HCT116 (cell line): ENCODE measurements at regions not wholly inside any gene's neighbourhood (a gene's known extent, or its start where the extent isn't known, plus 50 kb on each side); places are given as distances from the start of the nearest gene placed in this dataset.

Experiments
- EGR1 ChIP-seq: IDR thresholded peaks from 2 replicates; pipeline ENCODE4 v1.6.1; 2012; ENCODE audit warnings: low read depth
- EZH2 ChIP-seq: fragments of 200-600 bp; sonication (generic); IDR thresholded peaks from 2 replicates; pipeline ENCODE4 v1.6.1; 2017; ENCODE audit warnings: antibody characterized with exemption, mixed run types
- EZH2phosphoT487 ChIP-seq: fragments of 200-600 bp; IDR thresholded peaks from 2 replicates; pipeline ENCODE4 v1.6.1; 2018; ENCODE audit warnings: antibody characterized with exemption, borderline replicate concordance
- JUND ChIP-seq: IDR thresholded peaks from 2 replicates; pipeline ENCODE4 v1.6.1; 2012
- POLR2A ChIP-seq: IDR thresholded peaks from 2 replicates; pipeline ENCODE4 v1.7.0; 2011; ENCODE audit warnings: borderline replicate concordance; ENCODE audit not compliant: insufficient read depth, insufficient read length; ENCODE audit errors: extremely low read depth
- POLR2AphosphoS5 ChIP-seq: IDR thresholded peaks from 2 replicates; pipeline ENCODE4 v1.6.1; 2011; ENCODE audit warnings: mild to moderate bottlenecking, low read depth, low read length, moderate library complexity
- RAD21 ChIP-seq: IDR thresholded peaks from 2 replicates; pipeline ENCODE4 v1.6.1; 2012; ENCODE audit warnings: low read depth, mild to moderate bottlenecking
- SRF ChIP-seq: IDR thresholded peaks from 2 replicates; pipeline ENCODE4 v1.6.1; 2012; ENCODE audit warnings: low read depth
- TCF7L2 ChIP-seq: IDR thresholded peaks from 2 replicates; pipeline ENCODE4 v1.7.0; 2011; ENCODE audit warnings: borderline replicate concordance, inconsistent platforms; ENCODE audit not compliant: insufficient read depth, insufficient read length; ENCODE audit errors: extremely low read depth
- YY1 ChIP-seq: IDR thresholded peaks from 2 replicates; pipeline ENCODE4 v1.6.1; 2011; ENCODE audit warnings: low read length, low read depth, moderate library complexity, mild to moderate bottlenecking; ENCODE audit not compliant: insufficient replicate concordance; ENCODE audit errors: extremely low read depth
- TF ChIP-seq, protein P1 (sequence below), 3 experiments: fragments of 200-600 bp in 1 of 3; sonication (generic) in 1 of 3; IDR thresholded peaks in 2 of 3; conservative IDR thresholded peaks in 1 of 3; 2 replicates each; pipeline ENCODE4 v1.5.1; 2012 to 2017; ENCODE audit warnings: low read depth in 2 of 3, low read length in 2 of 3, antibody characterized with exemption in 1 of 3, borderline replicate concordance in 1 of 3, control low read depth in 1 of 3, mild to moderate bottlenecking in 1 of 3, mixed read lengths in 1 of 3, mixed run types in 1 of 3, moderate library complexity in 1 of 3; ENCODE audit not compliant: insufficient read depth in 1 of 3
- TF ChIP-seq, protein P2 (sequence below): IDR thresholded peaks from 2 replicates; pipeline ENCODE4 v1.6.1; 2012; ENCODE audit warnings: low read depth

DNA sequence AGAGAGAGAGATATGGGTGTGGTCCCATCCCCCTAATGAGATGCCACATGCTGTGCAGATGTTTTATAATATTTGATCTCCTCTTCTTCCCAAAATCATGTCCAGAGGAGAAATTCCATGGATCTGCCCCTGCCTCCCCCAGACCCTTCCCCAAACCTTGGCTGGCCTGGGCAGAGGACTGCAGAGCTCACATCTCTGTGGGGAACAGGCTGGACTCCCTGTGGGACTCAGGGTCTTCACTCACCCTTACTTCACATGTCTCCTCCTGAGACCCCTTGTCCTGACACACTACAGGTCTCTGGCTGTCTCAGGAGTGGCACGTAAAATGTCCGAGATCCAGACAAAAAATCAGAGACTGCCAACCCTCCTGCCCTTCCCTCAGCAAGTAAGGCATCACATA lies 76.0 kb upstream of the CAPRIN2 start:
- TF ChIP-seq, protein P1, sequence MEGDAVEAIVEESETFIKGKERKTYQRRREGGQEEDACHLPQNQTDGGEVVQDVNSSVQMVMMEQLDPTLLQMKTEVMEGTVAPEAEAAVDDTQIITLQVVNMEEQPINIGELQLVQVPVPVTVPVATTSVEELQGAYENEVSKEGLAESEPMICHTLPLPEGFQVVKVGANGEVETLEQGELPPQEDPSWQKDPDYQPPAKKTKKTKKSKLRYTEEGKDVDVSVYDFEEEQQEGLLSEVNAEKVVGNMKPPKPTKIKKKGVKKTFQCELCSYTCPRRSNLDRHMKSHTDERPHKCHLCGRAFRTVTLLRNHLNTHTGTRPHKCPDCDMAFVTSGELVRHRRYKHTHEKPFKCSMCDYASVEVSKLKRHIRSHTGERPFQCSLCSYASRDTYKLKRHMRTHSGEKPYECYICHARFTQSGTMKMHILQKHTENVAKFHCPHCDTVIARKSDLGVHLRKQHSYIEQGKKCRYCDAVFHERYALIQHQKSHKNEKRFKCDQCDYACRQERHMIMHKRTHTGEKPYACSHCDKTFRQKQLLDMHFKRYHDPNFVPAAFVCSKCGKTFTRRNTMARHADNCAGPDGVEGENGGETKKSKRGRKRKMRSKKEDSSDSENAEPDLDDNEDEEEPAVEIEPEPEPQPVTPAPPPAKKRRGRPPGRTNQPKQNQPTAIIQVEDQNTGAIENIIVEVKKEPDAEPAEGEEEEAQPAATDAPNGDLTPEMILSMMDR (IDR thresholded peaks at IDR 0.05 in 2 of 3, conservative IDR thresholded peaks at IDR 0.05 in 1 of 3; ENCODE audit: borderline replicate concordance in 1 of 3, insufficient read depth in 1 of 3, low read depth in 2 of 3, low read length in 2 of 3), result no peak
- TF ChIP-seq POLR2A, result no peak
- no peak for TF ChIP-seq SRF
- no peak for TF ChIP-seq TCF7L2
- no peak for TF ChIP-seq EZH2
- TF ChIP-seq POLR2AphosphoS5, result no peak
- TF ChIP-seq EZH2phosphoT487, result no peak
- TF ChIP-seq EGR1, result no peak
- no peak for TF ChIP-seq YY1
- TF ChIP-seq JUND, result no peak
- no peak for TF ChIP-seq RAD21
- TF ChIP-seq, protein P2, sequence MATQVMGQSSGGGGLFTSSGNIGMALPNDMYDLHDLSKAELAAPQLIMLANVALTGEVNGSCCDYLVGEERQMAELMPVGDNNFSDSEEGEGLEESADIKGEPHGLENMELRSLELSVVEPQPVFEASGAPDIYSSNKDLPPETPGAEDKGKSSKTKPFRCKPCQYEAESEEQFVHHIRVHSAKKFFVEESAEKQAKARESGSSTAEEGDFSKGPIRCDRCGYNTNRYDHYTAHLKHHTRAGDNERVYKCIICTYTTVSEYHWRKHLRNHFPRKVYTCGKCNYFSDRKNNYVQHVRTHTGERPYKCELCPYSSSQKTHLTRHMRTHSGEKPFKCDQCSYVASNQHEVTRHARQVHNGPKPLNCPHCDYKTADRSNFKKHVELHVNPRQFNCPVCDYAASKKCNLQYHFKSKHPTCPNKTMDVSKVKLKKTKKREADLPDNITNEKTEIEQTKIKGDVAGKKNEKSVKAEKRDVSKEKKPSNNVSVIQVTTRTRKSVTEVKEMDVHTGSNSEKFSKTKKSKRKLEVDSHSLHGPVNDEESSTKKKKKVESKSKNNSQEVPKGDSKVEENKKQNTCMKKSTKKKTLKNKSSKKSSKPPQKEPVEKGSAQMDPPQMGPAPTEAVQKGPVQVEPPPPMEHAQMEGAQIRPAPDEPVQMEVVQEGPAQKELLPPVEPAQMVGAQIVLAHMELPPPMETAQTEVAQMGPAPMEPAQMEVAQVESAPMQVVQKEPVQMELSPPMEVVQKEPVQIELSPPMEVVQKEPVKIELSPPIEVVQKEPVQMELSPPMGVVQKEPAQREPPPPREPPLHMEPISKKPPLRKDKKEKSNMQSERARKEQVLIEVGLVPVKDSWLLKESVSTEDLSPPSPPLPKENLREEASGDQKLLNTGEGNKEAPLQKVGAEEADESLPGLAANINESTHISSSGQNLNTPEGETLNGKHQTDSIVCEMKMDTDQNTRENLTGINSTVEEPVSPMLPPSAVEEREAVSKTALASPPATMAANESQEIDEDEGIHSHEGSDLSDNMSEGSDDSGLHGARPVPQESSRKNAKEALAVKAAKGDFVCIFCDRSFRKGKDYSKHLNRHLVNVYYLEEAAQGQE, result no peak
